Adrenal gland (tissue), 5 donors: ENCODE measurements at regions not wholly inside any gene's neighbourhood (a gene's known extent, or its start where the extent isn't known, plus 50 kb on each side); places are given as distances from the start of the nearest gene placed in this dataset.

ENCODE experiments used
- CTCF ChIP-seq, 6 experiments: fragments of 450-650 bp in 4 of 6; fragments of 200-600 bp in 2 of 6; sonication (generic) in 1 of 6; IDR thresholded peaks; 1 replicate in 5 of 6; 2 replicates in 1 of 6; pipeline versions ENCODE4 v1.5.1 to v1.8.0; 2016 to 2021; ENCODE audit warnings: antibody characterized with exemption in 6 of 6, mild to moderate bottlenecking in 2 of 6, moderate library complexity in 1 of 6
- POLR2A ChIP-seq, 2 donors: fragments of 450-650 bp; IDR thresholded peaks; one replicate each; pipeline ENCODE4 v1.6.1; 2017; ENCODE audit warnings: antibody characterized with exemption in 2 of 2, mild to moderate bottlenecking in 2 of 2, moderate library complexity in 1 of 2
- donor health status: DM: no; HTN: no; CAD: no.

DNA sequence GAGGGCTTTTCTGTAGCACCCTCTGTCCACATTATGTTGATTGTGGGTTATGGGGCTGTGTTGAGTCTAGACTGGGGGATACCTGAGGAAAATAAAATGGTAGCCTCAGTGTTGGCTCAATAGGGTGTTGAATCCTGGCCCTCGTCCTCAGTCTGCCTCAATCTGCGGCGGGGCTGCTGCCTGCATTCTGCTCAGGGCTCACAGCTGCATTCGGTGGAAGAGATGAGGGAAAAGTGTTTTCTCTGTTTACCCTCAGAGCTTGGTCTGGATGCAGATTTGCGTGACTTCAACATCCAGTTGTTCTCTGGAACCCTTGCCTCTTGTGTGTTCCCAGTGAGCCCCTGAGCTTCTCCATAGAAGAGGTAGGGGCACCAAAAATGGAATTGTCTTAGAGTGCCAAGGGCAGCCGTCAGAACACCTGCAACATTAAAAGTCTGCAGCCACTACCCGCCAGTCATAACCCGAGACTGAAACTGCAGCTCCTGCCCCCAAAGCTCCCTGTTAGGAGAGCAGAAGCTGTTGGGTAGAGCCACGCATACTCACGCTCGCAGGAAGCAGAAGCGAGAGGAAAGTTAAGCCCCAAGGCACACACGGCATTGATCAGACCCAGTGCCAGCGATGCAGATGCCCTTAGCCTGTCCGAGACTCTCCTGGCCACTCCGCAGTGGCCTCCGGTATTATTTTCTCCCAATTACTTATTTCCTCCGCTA lies 215.3 kb upstream of the C1orf174 start:
- TF ChIP-seq CTCF (IDR thresholded peaks at IDR 0.05) (no peak), POLR2A (IDR thresholded peaks at IDR 0.05) (no peak)
